Gastroesophageal sphincter (tissue), 3 donors: ENCODE measurements at regions not wholly inside any gene's neighbourhood (a gene's known extent, or its start where the extent isn't known, plus 50 kb on each side); places are given as distances from the start of the nearest gene placed in this dataset.

ENCODE experiments used
- CTCF ChIP-seq, 4 experiments: fragments of 200-600 bp in 2 of 4; fragments of 450-650 bp in 2 of 4; sonication (generic) in 1 of 4; IDR thresholded peaks; one replicate each; pipeline ENCODE4 v1.5.1; 2017 to 2019; ENCODE audit warnings: antibody characterized with exemption in 4 of 4, mild to moderate bottlenecking in 2 of 4, moderate library complexity in 2 of 4
- EP300 ChIP-seq: sonication (generic); formaldehyde crosslinking; IDR thresholded peaks from one replicate; pipeline ENCODE4 v1.6.1; 2017; ENCODE audit warnings: antibody characterized with exemption, mild to moderate bottlenecking
- POLR2A ChIP-seq, 2 donors: fragments of 450-650 bp; IDR thresholded peaks; one replicate each; pipeline ENCODE4 v1.6.1; 2017; ENCODE audit warnings: antibody characterized with exemption in 2 of 2, mild to moderate bottlenecking in 2 of 2, moderate library complexity in 1 of 2

- TF ChIP-seq POLR2A (IDR thresholded peaks at IDR 0.05) (no peak), CTCF (IDR thresholded peaks at IDR 0.05) (no peak), EP300 (no peak)
Observed at GRCh38 chr6:74549746-74550145, 656.1 kb downstream of the COL12A1 start.
